A673 (cell line): ENCODE measurements at regions not wholly inside any gene's neighbourhood (a gene's known extent, or its start where the extent isn't known, plus 50 kb on each side); places are given as distances from the start of the nearest gene placed in this dataset.
A peak's percentile ranks its signal among the peaks of the same experiment; 100 is the strongest.

Source experiments
- EZH2 ChIP-seq: fragments of 200-600 bp; sonication (generic); IDR thresholded peaks from 2 replicates; pipeline ENCODE4 v1.6.1; 2017; ENCODE audit warnings: borderline replicate concordance, low read depth, mild to moderate bottlenecking, mixed read lengths, antibody characterized with exemption, low read length; ENCODE audit not compliant: poor library complexity, severe bottlenecking
- TF ChIP-seq, protein P1 (sequence below): fragments of 300-800, 200-600 bp; sonication (generic); conservative IDR thresholded peaks from 2 replicates; pipeline ENCODE4 v1.5.1; 2017; ENCODE audit warnings: low read depth, mild to moderate bottlenecking, antibody characterized with exemption, low read length, moderate library complexity, mixed read lengths

GRCh38 chr2:241950413-241951315, 81.1 kb downstream of the RTP5 start:
- TF ChIP-seq, protein P1, sequence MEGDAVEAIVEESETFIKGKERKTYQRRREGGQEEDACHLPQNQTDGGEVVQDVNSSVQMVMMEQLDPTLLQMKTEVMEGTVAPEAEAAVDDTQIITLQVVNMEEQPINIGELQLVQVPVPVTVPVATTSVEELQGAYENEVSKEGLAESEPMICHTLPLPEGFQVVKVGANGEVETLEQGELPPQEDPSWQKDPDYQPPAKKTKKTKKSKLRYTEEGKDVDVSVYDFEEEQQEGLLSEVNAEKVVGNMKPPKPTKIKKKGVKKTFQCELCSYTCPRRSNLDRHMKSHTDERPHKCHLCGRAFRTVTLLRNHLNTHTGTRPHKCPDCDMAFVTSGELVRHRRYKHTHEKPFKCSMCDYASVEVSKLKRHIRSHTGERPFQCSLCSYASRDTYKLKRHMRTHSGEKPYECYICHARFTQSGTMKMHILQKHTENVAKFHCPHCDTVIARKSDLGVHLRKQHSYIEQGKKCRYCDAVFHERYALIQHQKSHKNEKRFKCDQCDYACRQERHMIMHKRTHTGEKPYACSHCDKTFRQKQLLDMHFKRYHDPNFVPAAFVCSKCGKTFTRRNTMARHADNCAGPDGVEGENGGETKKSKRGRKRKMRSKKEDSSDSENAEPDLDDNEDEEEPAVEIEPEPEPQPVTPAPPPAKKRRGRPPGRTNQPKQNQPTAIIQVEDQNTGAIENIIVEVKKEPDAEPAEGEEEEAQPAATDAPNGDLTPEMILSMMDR, result peak; percentile 95
- TF ChIP-seq EZH2, result no peak
